ENCODE measurements at regions not wholly inside any gene's neighbourhood (a gene's known extent, or its start where the extent isn't known, plus 50 kb on each side); places are given as distances from the start of the nearest gene placed in this dataset.

- TF ChIP-seq POLR2A (IDR thresholded peaks at IDR 0.05; ENCODE audit: low read length) (no peak), GATA1 (IDR thresholded peaks at IDR 0.05; ENCODE audit: low read depth, low read length) (no peak)
Observed at GRCh38 chr3:117170094-117170493, 460.5 kb downstream of the TUSC7 start.
